Parathyroid adenoma (tissue), 2 donors: ENCODE measurements at regions not wholly inside any gene's neighbourhood (a gene's known extent, or its start where the extent isn't known, plus 50 kb on each side); places are given as distances from the start of the nearest gene placed in this dataset.

Experiments used
- H2AFZ ChIP-seq: fragments of 300-600 bp; sonication (generic); one replicate; pipeline ENCODE4 v1.7.0; 2017; ENCODE audit warnings: antibody characterized with exemption, mild to moderate bottlenecking
- H3K27ac ChIP-seq: fragments of 300-600 bp; sonication (generic); one replicate; pipeline ENCODE4 v1.7.0; 2017
- H3K27me3 ChIP-seq: fragments of 300-600 bp; sonication (generic); one replicate; pipeline ENCODE4 v1.7.0; 2017; ENCODE audit warnings: low read length; ENCODE audit not compliant: control insufficient read depth, insufficient read depth
- H3K36me3 ChIP-seq: fragments of 300-600 bp; sonication (generic); one replicate; pipeline ENCODE4 v1.7.0; 2017; ENCODE audit warnings: low read length; ENCODE audit not compliant: control insufficient read depth, insufficient read depth
- H3K4me1 ChIP-seq: fragments of 300-600 bp; sonication (generic); one replicate; pipeline ENCODE4 v1.7.0; 2017; ENCODE audit warnings: control low read depth
- H3K4me2 ChIP-seq: fragments of 300-600 bp; sonication (generic); one replicate; pipeline ENCODE4 v1.7.0; 2017; ENCODE audit warnings: low read length
- H3K4me3 ChIP-seq: fragments of 300-600 bp; sonication (generic); one replicate; pipeline ENCODE4 v1.7.0; 2017; ENCODE audit warnings: low read depth, low read length
- H3K79me2 ChIP-seq: fragments of 300-600 bp; sonication (generic); one replicate; pipeline ENCODE4 v1.7.0; 2017; ENCODE audit warnings: control low read depth
- H3K9ac ChIP-seq: fragments of 300-600 bp; sonication (generic); one replicate; pipeline ENCODE4 v1.7.0; 2017; ENCODE audit warnings: mild to moderate bottlenecking
- H3K9me3 ChIP-seq: fragments of 300-600 bp; sonication (generic); one replicate; pipeline ENCODE4 v1.7.0; 2017; ENCODE audit warnings: low read length; ENCODE audit not compliant: control insufficient read depth
- CTCF ChIP-seq: fragments of 300-600 bp; sonication (generic); IDR thresholded peaks from one replicate; pipeline ENCODE4 v1.7.0; 2017; ENCODE audit warnings: antibody characterized with exemption, mild to moderate bottlenecking
- donor health status: primary hyperparathyroidism.

- no peak overlapping the region for H3K4me3 ChIP-seq
- no peak for TF ChIP-seq CTCF
- H3K9me3 ChIP-seq, result no peaks in the 10 kb centered on the region
- H3K27ac ChIP-seq, result no peak overlapping the region
- peaks cover 2% of the 10 kb centered on the region for H3K4me1 ChIP-seq
- H3K4me2 ChIP-seq, result no peak overlapping the region
- no peaks in the 10 kb centered on the region for H3K27me3 ChIP-seq
- H3K9ac ChIP-seq, result no peak overlapping the region
- H3K79me2 ChIP-seq, result no peaks in the 10 kb centered on the region
- H3K36me3 ChIP-seq, result no peaks in the 10 kb centered on the region
- no peak overlapping the region for H2AFZ ChIP-seq
These were observed 50.3 kb upstream of the FNDC1 start for GRCh38 chr6:159118924-159119323.

GRCh38 chr6:159117563-159117962 is 51.6 kb upstream of the FNDC1 start:
- H3K27ac ChIP-seq, result no peak overlapping the region
- H3K4me1 ChIP-seq, result peaks cover 2% of the 10 kb centered on the region
- H3K36me3 ChIP-seq, result no peaks in the 10 kb centered on the region
- H3K4me3 ChIP-seq, result no peak overlapping the region
- H3K9ac ChIP-seq, result no peak overlapping the region
- H3K27me3 ChIP-seq, result no peaks in the 10 kb centered on the region
- H3K79me2 ChIP-seq, result no peaks in the 10 kb centered on the region
- no peak for TF ChIP-seq CTCF
- H3K4me2 ChIP-seq, result no peak overlapping the region
- no peaks in the 10 kb centered on the region for H3K9me3 ChIP-seq
- H2AFZ ChIP-seq, result no peak overlapping the region

- Histone ChIP-seq H3K27ac (no peak overlapping the region), H3K9ac (no peak overlapping the region), H3K36me3 (no peaks in the 10 kb centered on the region), H2AFZ (no peak overlapping the region), H3K27me3 (no peaks in the 10 kb centered on the region), H3K79me2 (no peaks in the 10 kb centered on the region), H3K4me3 (no peak overlapping the region), H3K4me2 (no peak overlapping the region), H3K9me3 (no peaks in the 10 kb centered on the region), H3K4me1 (peaks cover 2% of the 10 kb centered on the region)
- TF ChIP-seq CTCF, result no peak
These were observed 52.2 kb upstream of the FNDC1 start for GRCh38 chr6:159117046-159117445.

GRCh38 chr6:159116343-159116742 is 52.9 kb upstream of the FNDC1 start:
- Histone ChIP-seq H3K27ac (no peak overlapping the region), H3K36me3 (no peaks in the 10 kb centered on the region), H3K4me1 (peaks cover 2% of the 10 kb centered on the region), H3K9me3 (no peaks in the 10 kb centered on the region), H3K27me3 (no peaks in the 10 kb centered on the region), H3K79me2 (no peaks in the 10 kb centered on the region), H3K4me2 (no peak overlapping the region), H3K4me3 (no peak overlapping the region), H2AFZ (no peak overlapping the region), H3K9ac (no peak overlapping the region)
- no peak for TF ChIP-seq CTCF

GRCh38 chr6:159114569-159114968 is 54.6 kb upstream of the FNDC1 start:
- Histone ChIP-seq H3K36me3 (no peaks in the 10 kb centered on the region), H3K4me3 (no peak overlapping the region), H3K9ac (no peak overlapping the region), H2AFZ (no peak overlapping the region), H3K4me1 (peaks cover 2% of the 10 kb centered on the region), H3K4me2 (no peak overlapping the region), H3K27ac (no peak overlapping the region), H3K9me3 (no peaks in the 10 kb centered on the region), H3K79me2 (no peaks in the 10 kb centered on the region), H3K27me3 (no peaks in the 10 kb centered on the region)
- TF ChIP-seq CTCF, result no peak
